Upper lobe of right lung (tissue), 1 donor: ENCODE measurements at regions not wholly inside any gene's neighbourhood (a gene's known extent, or its start where the extent isn't known, plus 50 kb on each side); places are given as distances from the start of the nearest gene placed in this dataset.

ENCODE experiments used
- ATAC-seq: fragments of 200-7000 bp; cut with Tn5 transposase; one replicate; pipeline ENCODE4 v1.9.1; 2020; ENCODE audit warnings: mild to moderate bottlenecking, moderate library complexity
- DNase-seq: peaks from one replicate; pipeline ENCODE4 v3.0.0-alpha.2; 2020
- H3K27ac ChIP-seq: fragments of 200-600 bp; one replicate; pipeline ENCODE4 v1.8.0; 2022
- H3K27me3 ChIP-seq: fragments of 200-600 bp; one replicate; pipeline ENCODE4 v1.8.0; 2022; ENCODE audit warnings: mild to moderate bottlenecking
- H3K36me3 ChIP-seq: fragments of 200-600 bp; one replicate; pipeline ENCODE4 v1.8.0; 2022
- H3K4me1 ChIP-seq: fragments of 200-600 bp; one replicate; pipeline ENCODE4 v1.8.0; 2022
- H3K4me3 ChIP-seq: fragments of 200-600 bp; one replicate; pipeline ENCODE4 v1.8.0; 2022; ENCODE audit warnings: mild to moderate bottlenecking
- H3K9me3 ChIP-seq: fragments of 200-600 bp; one replicate; pipeline ENCODE4 v1.8.0; 2022
- CTCF ChIP-seq: fragments of 200-600 bp; IDR thresholded peaks from one replicate; pipeline ENCODE4 v1.8.0; 2022; ENCODE audit warnings: antibody characterized with exemption
- intact Hi-C: fragments of 100-400 bp; cut with DNase I; formaldehyde crosslinking; loops from one replicate; pipeline ENCODE4 v1.11.0; 2022
- donor health status: DM: no; HTN: yes; CAD: no; lungs with severe emphysema.

- no peak for ATAC-seq
- intact Hi-C loops, result no loop called here
Observed at GRCh38 chr2:236904389-236905263, 181.1 kb upstream of the COPS8 start.

GRCh38 chr2:236905976-236906375 lies 179.7 kb upstream of the COPS8 start:
- Histone ChIP-seq H3K36me3 (no peaks in the 10 kb centered on the region), H3K4me1 (no peaks in the 10 kb centered on the region), H3K27me3 (peaks cover 5% of the 10 kb centered on the region), H3K9me3 (no peaks in the 10 kb centered on the region), H3K27ac (no peak overlapping the region), H3K4me3 (no peak overlapping the region)
- ATAC-seq (no peak), DNase-seq (no peak)
- intact Hi-C loops, result no loop called here
- no peak for TF ChIP-seq CTCF

More at GRCh38 chr2:236904389-236905263, 181.1 kb upstream of the COPS8 start:
- Histone ChIP-seq H3K4me1 (no peaks in the 10 kb centered on the region), H3K27me3 (peaks cover 5% of the 10 kb centered on the region), H3K4me3 (no peak overlapping the region), H3K9me3 (no peaks in the 10 kb centered on the region), H3K36me3 (no peaks in the 10 kb centered on the region), H3K27ac (no peak overlapping the region)
- no peak for DNase-seq
- TF ChIP-seq CTCF, result no peak

GRCh38 chr2:236908439-236909192 lies 177.1 kb upstream of the COPS8 start:
- H3K27ac ChIP-seq, result no peak overlapping the region
- H3K9me3 ChIP-seq, result no peaks in the 10 kb centered on the region
- no peaks in the 10 kb centered on the region for H3K36me3 ChIP-seq
- H3K27me3 ChIP-seq, result peaks cover 5% of the 10 kb centered on the region
- no peaks in the 10 kb centered on the region for H3K4me1 ChIP-seq
- peak; percentile 34 for ATAC-seq
- intact Hi-C loops, result no loop called here
- no peak for TF ChIP-seq CTCF
- no peak for DNase-seq
- H3K4me3 ChIP-seq, result no peak overlapping the region

- no peak for TF ChIP-seq CTCF
- Histone ChIP-seq H3K27ac (no peak overlapping the region), H3K4me1 (no peaks in the 10 kb centered on the region), H3K36me3 (no peaks in the 10 kb centered on the region), H3K27me3 (peaks cover 5% of the 10 kb centered on the region), H3K4me3 (no peak overlapping the region), H3K9me3 (no peaks in the 10 kb centered on the region)
- ATAC-seq (peak; percentile 16), DNase-seq (no peak)
- intact Hi-C loops, result no loop called here
Observed at GRCh38 chr2:236909193-236909504, 176.5 kb upstream of the COPS8 start.

- intact Hi-C loops, result no loop called here
- H3K9me3 ChIP-seq, result no peaks in the 10 kb centered on the region
- DNase-seq (no peak), ATAC-seq (peak; percentile 9)
- no peaks in the 10 kb centered on the region for H3K4me1 ChIP-seq
- no peak for TF ChIP-seq CTCF
- H3K27me3 ChIP-seq, result peaks cover 5% of the 10 kb centered on the region
- H3K36me3 ChIP-seq, result no peaks in the 10 kb centered on the region
- H3K27ac ChIP-seq, result no peak overlapping the region
- no peak overlapping the region for H3K4me3 ChIP-seq
Observed at GRCh38 chr2:236909802-236910201, 175.9 kb upstream of the COPS8 start.
